ENCODE measurements at regions not wholly inside any gene's neighbourhood (a gene's known extent, or its start where the extent isn't known, plus 50 kb on each side); places are given as distances from the start of the nearest gene placed in this dataset.

DNA sequence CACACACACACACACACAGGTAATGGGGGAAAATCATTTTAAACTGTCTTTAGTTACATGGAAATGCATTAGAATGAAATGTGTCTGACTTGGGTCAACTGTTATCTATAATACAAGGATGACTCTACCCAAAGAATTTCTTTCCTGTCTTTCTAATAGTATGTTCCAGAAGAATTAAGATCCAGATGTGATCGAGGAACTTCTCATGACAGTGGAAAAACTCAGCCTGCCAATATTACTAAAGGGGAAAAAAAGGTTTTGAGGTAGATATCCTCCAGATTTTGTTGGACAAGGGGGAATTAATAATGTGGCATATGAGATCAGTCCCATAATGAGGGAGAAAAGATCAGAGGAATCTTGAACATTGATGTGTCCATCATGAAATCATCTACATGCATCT, 190.6 kb upstream of the MAP3K1 start:
- H3K4me2 ChIP-seq (ENCODE audit: extremely low read depth, insufficient read depth, low read length), result no peak overlapping the region
- H3K4me3 ChIP-seq (replicated peaks in 1 of 4; ENCODE audit: control extremely low read depth in 1 of 4, insufficient read depth in 1 of 4, low read depth in 3 of 4, low read length in 4 of 4), result no peak overlapping the region
- H3K27me3 ChIP-seq (ENCODE audit: control insufficient read depth, insufficient read depth, low read length), result no peaks in the 10 kb centered on the region
- H3K79me2 ChIP-seq (ENCODE audit: control insufficient read depth, insufficient read depth, low read length), result no peaks in the 10 kb centered on the region
- H3K36me3 ChIP-seq (ENCODE audit: control insufficient read depth, insufficient read depth, low read length), result no peaks in the 10 kb centered on the region
- H3K9ac ChIP-seq (ENCODE audit: insufficient read depth, low read length), result no peak overlapping the region
- no peak for DNase-seq (ENCODE audit: low read depth in 2 of 2)
- no peaks in the 10 kb centered on the region for H3K9me3 ChIP-seq (ENCODE audit: control insufficient read depth, insufficient read depth, low read depth, low read length)
- TF ChIP-seq, protein P1, sequence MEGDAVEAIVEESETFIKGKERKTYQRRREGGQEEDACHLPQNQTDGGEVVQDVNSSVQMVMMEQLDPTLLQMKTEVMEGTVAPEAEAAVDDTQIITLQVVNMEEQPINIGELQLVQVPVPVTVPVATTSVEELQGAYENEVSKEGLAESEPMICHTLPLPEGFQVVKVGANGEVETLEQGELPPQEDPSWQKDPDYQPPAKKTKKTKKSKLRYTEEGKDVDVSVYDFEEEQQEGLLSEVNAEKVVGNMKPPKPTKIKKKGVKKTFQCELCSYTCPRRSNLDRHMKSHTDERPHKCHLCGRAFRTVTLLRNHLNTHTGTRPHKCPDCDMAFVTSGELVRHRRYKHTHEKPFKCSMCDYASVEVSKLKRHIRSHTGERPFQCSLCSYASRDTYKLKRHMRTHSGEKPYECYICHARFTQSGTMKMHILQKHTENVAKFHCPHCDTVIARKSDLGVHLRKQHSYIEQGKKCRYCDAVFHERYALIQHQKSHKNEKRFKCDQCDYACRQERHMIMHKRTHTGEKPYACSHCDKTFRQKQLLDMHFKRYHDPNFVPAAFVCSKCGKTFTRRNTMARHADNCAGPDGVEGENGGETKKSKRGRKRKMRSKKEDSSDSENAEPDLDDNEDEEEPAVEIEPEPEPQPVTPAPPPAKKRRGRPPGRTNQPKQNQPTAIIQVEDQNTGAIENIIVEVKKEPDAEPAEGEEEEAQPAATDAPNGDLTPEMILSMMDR (conservative IDR thresholded peaks at IDR 0.05 in 1 of 2, IDR thresholded peaks at IDR 0.05 in 1 of 2; ENCODE audit: low read depth in 1 of 2, low read length in 2 of 2), result no peak
- H4K20me1 ChIP-seq (ENCODE audit: control insufficient read depth, extremely low read depth, insufficient read depth, low read length), result no peaks in the 10 kb centered on the region
- no peaks in the 10 kb centered on the region for H3K4me1 ChIP-seq (ENCODE audit: control insufficient read depth, extremely low read depth, insufficient read depth, low read length)
- H3K27ac ChIP-seq (ENCODE audit: insufficient read depth, low read length), result no peak overlapping the region
- no peak overlapping the region for H2AFZ ChIP-seq (ENCODE audit: low read length)

DNA sequence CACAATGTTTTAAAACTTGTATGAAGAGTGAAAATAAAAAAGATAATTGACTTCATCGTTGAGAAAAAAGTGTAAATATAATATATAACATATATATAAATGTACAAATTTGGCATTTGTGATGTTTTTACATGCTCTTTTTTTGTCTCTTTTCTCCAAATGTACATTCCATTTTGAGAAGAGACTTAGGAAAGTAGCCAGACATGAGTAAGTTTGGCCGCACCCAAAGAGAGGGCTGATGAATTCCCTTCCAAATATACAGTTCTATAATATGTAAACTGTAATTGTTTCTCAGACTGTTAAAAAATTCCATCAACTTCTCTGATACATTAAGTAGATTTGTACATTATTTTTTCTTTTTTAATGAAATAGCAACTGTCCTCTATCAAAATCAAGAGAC, 193.2 kb upstream of the MAP3K1 start:
- Histone ChIP-seq H3K9ac (ENCODE audit: insufficient read depth, low read length) (no peak overlapping the region), H3K9me3 (ENCODE audit: control insufficient read depth, insufficient read depth, low read depth, low read length) (no peaks in the 10 kb centered on the region), H3K36me3 (ENCODE audit: control insufficient read depth, insufficient read depth, low read length) (no peaks in the 10 kb centered on the region), H2AFZ (ENCODE audit: low read length) (no peak overlapping the region), H3K27me3 (ENCODE audit: control insufficient read depth, insufficient read depth, low read length) (no peaks in the 10 kb centered on the region), H3K79me2 (ENCODE audit: control insufficient read depth, insufficient read depth, low read length) (no peaks in the 10 kb centered on the region), H4K20me1 (ENCODE audit: control insufficient read depth, extremely low read depth, insufficient read depth, low read length) (no peaks in the 10 kb centered on the region), H3K4me1 (ENCODE audit: control insufficient read depth, extremely low read depth, insufficient read depth, low read length) (no peaks in the 10 kb centered on the region), H3K4me2 (ENCODE audit: extremely low read depth, insufficient read depth, low read length) (no peak overlapping the region), H3K4me3 (replicated peaks in 1 of 4; ENCODE audit: control extremely low read depth in 1 of 4, insufficient read depth in 1 of 4, low read depth in 3 of 4, low read length in 4 of 4) (no peak overlapping the region), H3K27ac (ENCODE audit: insufficient read depth, low read length) (no peak overlapping the region)
- TF ChIP-seq, protein P1 (conservative IDR thresholded peaks at IDR 0.05 in 1 of 2, IDR thresholded peaks at IDR 0.05 in 1 of 2; ENCODE audit: low read depth in 1 of 2, low read length in 2 of 2), result no peak
- no peak for TF ChIP-seq EZH2 (IDR thresholded peaks at IDR 0.05; ENCODE audit: low read length, missing control alignments)
- DNase-seq (ENCODE audit: low read depth in 2 of 2), result peak in 1 of 2 donors; percentile 38

DNA sequence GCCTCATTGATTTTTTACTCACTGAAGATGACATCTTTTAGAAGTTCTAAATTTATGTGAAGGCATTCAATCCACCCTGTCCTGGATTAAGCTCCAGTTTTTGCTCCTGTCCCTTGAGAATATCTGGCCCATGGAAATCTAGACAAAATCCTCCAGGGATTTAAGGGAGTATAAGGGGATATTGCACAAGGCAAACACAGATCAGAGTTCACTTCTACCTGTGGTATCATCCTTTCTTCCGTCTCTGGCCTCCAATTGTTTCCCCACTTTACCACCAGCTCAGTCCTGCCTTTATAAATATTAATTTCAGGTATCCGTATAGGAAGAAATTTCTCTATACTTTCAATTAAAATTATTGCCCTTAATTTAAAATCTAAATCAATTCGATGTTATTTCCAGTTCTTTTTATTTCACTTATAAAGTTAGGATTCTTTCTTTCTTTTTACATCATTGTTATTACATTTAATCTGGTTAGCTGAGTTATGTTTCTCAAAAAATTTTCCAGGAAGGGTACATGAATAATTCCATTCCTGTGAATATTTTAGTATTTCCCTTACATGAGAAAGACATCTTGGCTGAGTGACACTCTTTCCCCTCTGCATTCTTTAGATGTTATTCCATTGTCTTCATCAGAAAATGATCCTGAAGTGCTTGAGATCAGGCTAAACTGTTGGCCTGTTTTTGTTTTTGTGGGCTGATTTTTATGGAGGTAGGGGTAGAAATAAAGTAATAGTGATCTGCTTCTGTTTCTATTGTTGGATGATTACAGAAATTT, 194.3 kb upstream of the MAP3K1 start:
- peak in 1 of 2 donors; percentile 69 for DNase-seq (ENCODE audit: low read depth in 2 of 2)

More for the DNA sequence above, 194.3 kb upstream of the MAP3K1 start:
- TF ChIP-seq, protein P1 (conservative IDR thresholded peaks at IDR 0.05 in 1 of 2, IDR thresholded peaks at IDR 0.05 in 1 of 2; ENCODE audit: low read depth in 1 of 2, low read length in 2 of 2), result no peak
- TF ChIP-seq EZH2 (IDR thresholded peaks at IDR 0.05; ENCODE audit: low read length, missing control alignments), result no peak
- Histone ChIP-seq H3K4me3 (replicated peaks in 1 of 4; ENCODE audit: control extremely low read depth in 1 of 4, insufficient read depth in 1 of 4, low read depth in 3 of 4, low read length in 4 of 4) (no peak overlapping the region), H3K36me3 (ENCODE audit: control insufficient read depth, insufficient read depth, low read length) (no peaks in the 10 kb centered on the region), H3K4me1 (ENCODE audit: control insufficient read depth, extremely low read depth, insufficient read depth, low read length) (no peaks in the 10 kb centered on the region), H3K27me3 (ENCODE audit: control insufficient read depth, insufficient read depth, low read length) (no peaks in the 10 kb centered on the region), H2AFZ (ENCODE audit: low read length) (no peak overlapping the region), H3K4me2 (ENCODE audit: extremely low read depth, insufficient read depth, low read length) (no peak overlapping the region), H4K20me1 (ENCODE audit: control insufficient read depth, extremely low read depth, insufficient read depth, low read length) (no peaks in the 10 kb centered on the region), H3K79me2 (ENCODE audit: control insufficient read depth, insufficient read depth, low read length) (no peaks in the 10 kb centered on the region), H3K9me3 (ENCODE audit: control insufficient read depth, insufficient read depth, low read depth, low read length) (no peaks in the 10 kb centered on the region), H3K9ac (ENCODE audit: insufficient read depth, low read length) (no peak overlapping the region), H3K27ac (ENCODE audit: insufficient read depth, low read length) (no peak overlapping the region)

Measured in fibroblast of lung (primary cell).